HG02884 (cell line): ENCODE measurements at regions not wholly inside any gene's neighbourhood (a gene's known extent, or its start where the extent isn't known, plus 50 kb on each side); places are given as distances from the start of the nearest gene placed in this dataset.

Source experiments
- ATAC-seq: cut with Tn5 transposase; IDR thresholded peaks from one replicate; pipeline ENCODE4 v1.9.1; 2021; ENCODE audit warnings: mild to moderate bottlenecking, moderate library complexity; ENCODE audit not compliant: unreplicated experiment

DNA sequence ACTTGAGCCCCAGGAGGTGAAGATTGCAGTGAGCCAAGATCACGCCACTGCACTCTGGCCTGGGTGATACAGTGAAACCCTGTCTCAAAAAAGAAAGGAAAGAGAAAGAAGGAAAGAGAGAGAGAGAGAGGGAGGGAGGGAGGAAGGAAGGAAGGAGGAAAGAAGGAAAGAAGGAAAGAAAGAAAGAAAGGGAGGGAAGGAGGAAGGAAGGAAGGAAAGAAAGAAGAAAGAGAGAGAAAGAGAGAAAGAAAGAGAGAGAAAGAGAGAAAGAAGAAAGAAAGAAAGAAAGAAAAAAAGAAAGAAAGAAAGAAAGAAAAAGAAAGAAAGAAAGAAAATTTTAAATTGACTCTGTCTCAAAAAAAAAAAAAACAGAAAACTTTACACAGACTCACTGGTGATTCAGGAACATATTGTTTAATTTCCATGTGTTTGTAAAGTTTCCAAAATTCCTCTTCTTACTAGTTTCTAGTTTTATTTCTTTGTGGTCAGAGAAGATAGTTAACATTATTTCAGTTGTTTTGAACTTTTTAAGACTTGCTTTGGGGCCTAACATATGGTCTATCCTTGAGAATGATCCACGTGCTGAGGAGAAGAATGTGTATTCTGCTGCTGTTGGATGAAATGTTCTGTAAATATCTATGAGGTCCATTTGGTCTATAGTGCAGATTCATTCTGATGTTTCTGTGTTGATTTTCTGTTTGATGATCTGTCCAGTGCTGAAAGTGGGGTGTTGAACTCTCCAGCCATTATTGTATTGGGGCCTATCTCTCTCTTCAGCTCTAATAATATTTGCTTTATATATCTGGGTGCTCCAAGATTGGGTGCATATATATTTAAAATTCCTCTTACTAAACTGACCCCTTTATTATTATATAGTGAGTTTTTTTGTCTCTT, 204.4 kb upstream of the SERP2 start:
- ATAC-seq, result no peak

DNA sequence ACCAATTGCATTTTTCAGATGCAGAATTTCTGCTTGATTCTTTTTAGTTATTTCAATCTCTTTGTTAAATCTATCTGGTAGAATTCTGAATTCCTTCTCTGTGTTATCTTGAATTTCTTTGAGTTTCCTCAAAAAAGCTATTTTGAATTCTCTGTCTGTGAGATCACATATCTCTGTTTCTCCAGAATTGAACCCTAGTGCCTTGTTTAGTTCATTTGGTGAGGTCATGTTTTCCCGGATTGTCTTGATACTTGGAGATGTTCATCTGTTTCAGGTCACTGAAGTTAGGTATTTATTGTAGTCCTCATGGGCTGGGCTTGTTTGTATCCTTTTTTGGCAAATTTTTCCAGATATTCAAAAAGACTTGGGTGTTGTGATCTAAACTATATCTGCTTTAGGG, 202.9 kb upstream of the SERP2 start:
- no peak for ATAC-seq

DNA sequence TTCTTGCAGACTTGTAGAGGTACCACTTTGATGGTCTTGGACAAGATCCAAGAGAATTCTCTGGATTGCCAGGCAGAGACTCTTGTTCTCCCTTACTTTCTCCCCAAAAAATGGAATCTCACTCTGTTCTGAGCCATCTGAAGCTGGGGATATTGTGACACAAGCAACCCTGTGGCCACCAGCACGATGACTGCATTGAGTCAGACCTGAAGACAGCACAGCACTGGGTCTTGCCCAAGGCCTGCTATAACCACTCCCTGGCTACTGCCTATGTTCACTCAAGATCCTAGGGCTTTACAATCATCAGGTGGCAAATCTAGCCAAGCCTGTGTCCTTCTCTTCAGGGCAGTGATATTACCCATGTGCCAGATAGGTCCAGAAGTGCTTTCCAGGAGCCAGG, 202.5 kb upstream of the SERP2 start:
- ATAC-seq, result no peak

DNA sequence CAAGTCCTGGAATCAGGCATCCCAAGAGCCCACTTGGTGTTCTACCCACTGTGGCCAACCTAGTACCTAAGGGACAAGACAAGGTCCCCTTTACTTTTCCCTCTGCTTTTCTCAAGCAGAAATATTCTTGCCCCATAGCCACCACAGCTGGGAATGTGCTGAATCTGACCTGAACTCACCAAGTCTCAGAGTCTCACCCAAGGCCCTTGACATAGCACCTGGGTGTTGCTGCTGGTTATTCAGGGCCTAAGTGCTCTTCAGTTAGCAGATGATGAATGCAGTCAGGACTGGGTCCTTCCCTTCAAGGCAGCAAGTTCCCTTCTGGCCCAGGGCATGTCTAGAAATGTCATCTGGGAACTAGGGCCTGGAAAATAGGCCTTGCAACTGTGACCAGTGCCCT, 201.8 kb upstream of the SERP2 start:
- ATAC-seq, result no peak

DNA sequence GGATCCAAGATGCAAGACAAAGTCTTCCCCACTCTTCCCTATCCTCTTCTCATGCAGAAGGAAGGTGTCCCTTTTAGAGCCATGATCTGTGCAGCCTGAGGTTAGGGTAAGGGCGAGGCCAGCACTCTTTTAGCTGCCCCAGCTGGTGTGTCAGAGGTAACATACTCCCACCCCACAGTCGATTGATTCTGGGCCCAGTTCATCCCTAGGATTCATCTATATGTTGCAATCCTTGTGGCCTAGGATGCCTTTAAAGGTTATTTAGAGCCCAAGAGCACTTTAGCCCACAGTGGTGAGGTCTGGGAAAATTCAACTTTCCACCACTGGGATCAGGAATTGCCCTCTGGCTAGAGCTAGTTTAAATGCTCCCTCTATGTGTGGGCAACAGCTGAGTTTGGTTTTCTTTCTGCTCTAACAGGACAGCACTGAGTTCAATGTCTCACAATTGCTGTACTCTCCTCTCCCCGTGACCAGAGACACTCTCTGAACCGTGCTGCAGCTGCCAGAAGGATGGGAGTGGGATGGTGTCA, 201.3 kb upstream of the SERP2 start:
- no peak for ATAC-seq

DNA sequence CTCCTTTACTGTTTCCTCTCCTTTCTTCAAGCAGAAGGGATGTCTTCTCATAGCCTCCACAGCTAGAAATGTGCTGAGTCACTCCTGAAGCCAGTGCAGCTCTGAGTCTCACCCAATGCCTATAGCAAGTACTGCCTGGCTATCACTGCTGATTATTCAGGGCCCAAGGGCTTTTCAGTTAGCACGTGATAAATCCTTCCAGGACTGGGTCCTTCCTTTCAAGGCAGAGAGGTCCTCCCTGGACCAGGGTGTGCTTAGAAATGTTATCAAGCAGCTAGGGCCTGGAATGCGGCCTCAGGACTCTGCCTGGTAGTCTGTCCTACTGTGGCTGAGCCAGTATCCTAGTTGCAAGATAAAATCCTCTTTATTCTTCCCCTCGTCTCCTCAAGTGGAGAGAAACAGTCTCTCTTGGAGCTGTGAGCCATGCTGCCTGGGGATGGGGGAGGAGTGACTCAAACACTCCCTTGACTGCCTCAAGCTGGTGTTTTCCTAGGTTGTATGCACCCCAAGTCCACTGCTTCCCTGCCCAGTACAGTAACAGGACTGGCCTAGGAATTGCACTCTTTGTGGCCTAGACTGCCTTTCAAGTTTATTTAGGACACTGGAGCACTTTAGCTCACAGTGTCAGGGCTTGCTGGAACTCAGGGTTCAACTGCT, 198.7 kb upstream of the SERP2 start:
- no peak for ATAC-seq

DNA sequence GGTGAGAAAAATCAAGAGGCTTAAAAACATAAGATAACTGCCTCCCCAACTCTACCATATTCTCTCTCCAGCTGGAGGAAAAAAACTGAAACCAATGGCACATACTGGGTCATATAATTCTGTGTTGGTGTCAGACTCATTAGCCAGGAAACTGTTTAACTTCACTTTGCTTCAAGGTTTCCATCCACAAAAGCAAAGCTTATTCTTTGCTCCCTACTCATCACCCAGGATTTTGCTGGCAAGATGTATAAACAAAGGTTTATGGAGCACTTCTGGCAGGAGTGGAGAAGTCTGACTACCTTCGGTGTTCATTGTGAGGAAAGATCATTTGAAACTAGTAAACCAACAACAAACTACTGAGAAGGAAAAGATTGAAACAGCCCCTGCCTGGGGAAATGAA, 197.5 kb upstream of the SERP2 start:
- no peak for ATAC-seq

DNA sequence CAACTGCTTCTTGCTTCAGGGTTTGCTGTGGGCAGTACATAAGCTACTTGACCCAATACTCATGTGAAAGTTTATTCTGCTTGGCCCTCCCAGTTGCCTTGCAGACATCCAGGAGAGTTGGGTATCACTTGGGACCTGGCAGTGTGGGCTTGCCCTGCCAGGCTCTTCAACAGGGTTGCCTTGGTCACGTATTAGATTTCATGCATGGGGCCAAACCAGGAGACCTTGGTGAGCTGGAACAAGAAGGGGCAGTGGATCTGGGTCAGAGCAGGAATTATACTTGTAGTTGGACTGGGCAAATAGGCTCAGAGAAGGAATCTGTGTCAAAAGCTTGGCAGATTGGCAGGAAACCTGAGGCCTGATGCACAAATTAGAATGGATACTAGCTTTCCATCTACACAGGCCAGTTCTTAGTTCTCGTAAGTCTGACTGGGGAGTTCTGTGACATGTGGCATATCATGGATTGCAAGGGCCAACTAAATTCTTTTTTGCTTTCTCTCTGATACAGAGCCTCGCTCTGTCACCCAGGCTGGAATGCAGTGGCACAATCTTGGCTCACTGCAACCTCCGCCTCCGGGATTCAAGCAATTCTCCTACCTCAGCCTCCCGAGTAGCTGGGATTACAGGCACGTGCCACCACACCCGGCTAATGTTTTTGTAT, 192.6 kb upstream of the SERP2 start:
- ATAC-seq, result no peak

DNA sequence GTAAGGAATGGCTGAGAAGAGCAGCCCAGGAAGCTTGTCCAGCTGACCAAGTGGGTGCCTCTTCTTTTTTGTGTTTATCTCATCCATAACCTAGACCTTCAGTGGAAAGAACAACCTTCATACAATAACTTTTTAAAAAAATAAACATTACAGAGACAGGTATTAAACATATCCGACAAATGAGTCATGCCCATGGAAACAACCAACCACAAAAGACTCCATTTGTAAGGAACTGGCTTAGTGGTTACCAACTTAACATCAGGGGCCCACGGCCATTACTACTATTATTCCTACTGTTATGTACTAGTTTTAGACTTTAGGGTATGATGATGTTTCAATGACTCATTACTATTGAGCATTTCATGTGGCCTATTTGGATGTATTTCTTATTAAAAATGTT, 191.7 kb upstream of the SERP2 start:
- ATAC-seq, result no peak

DNA sequence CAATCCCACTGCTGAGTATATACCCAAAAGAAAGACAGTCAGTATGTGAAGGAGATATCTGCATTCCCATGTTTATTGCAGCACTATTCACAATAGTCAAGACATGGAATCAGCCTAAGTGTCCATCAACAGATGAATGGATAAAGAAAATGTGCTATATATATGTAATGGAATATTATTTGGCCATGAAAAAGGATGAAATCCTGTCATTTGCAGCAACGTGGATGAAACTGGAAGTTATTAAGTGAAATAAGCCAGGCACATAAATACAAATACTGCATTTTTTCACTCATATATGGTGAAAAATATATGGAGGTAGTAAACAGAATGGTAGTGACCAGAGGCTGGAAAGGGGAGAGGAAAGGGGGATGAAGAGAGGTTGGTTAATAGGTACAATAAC, 188.9 kb upstream of the SERP2 start:
- no peak for ATAC-seq

DNA sequence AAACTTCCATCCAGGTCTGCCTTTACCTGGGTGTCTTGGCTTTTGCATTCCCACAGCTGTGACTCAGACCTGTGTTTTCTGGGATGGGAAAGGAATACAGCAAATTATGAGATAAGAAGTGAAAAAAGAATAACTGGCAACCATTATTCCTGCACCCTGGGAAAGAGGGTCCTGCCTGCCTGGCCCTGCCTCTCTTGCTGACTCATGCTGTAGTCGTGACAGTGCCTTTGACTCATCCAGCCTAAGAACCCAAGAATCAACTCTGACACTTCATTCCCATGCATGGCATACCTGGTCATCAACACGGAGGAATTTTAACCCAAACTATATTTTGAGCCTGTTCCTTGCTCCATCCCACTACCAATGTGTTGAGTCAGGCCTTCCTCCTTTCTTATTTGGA, 185.4 kb upstream of the SERP2 start:
- ATAC-seq, result no peak

DNA sequence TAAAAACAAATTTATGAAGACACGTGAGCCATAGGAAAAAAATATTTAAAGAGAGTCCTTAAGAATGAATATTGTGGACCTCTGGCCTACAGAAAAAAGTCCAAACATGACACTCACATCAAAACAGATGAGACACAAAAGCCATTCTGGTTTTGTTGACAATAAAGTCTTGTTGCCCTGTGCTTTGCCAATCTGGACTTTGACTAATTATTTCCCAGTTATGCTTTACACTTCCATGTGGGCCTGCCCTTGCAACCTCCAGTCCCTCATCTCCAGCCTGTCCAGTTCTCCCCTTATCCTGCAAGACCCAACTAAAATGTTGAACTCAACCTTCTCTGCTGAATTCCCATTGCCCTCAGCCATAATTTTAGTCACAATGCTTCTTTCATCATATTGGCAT, 184.5 kb upstream of the SERP2 start:
- ATAC-seq, result no peak

DNA sequence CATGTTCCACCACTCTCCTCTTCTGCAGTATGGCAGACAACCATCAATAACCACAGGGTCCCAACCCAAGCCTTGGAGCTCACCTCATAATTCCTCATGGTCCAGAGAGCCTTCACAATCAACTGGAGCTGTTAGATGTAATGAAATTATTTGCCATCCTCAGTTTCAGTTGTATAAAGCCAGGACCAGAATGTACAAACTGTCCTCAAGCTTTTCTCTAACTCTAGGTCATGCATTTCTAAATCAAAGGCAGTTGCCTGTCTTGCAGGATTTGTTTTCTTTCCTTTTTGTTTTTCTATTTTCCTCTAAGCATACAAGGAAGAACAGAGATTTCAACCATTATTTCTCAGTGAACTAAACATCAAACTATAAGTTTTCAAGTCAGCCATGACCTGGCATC, 182.5 kb upstream of the SERP2 start:
- no peak for ATAC-seq

DNA sequence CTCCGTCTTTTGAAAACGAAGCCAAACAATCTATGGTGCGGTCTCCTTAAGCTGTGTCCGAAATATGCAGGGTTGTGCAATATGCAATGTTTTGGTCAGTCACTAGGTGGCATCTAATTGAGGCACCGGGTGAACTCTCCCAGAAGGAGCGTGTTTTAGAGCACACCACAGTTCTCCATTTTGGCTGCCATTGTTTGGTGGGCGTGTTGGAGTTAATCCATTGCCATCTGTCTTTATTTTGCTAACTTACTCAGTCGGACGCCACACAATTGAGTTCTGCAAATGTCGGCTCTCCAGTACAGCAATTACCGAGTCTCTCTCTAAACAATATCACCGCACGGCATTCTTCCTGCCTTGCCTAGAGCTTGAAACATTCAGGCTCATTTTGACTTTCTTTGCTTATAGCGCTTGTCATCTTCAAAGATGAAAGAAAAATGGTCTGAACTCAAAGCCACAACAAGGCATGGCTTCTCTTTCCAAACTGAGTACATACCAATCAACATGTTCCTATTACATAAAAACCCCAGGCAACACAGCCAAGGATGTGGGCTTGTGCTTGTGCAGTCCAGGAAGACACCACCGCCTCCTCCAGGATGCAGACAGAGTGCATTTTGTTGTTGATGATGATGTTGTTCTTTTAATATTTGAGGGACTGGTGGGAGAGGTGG, 182.0 kb upstream of the SERP2 start:
- ATAC-seq, result no peak

DNA sequence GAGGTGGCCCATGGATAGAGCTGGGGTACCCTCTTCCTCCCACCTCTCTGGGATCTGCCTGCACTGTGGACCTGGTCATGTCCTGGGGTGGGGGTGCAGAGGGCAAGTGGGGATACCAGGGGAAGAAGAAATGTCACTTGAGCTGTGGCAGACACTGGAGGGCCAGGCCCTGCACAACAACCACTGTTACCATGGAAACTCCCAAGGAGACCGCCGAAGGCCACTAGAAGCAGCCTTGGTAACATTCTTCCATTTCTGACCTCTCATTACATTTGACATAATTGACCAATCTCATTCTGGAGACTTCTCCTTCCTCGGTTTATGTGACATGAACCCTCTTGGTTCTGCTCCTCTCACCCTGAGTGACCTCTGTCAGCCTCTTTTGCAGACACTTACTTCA, 179.9 kb upstream of the SERP2 start:
- ATAC-seq, result no peak

DNA sequence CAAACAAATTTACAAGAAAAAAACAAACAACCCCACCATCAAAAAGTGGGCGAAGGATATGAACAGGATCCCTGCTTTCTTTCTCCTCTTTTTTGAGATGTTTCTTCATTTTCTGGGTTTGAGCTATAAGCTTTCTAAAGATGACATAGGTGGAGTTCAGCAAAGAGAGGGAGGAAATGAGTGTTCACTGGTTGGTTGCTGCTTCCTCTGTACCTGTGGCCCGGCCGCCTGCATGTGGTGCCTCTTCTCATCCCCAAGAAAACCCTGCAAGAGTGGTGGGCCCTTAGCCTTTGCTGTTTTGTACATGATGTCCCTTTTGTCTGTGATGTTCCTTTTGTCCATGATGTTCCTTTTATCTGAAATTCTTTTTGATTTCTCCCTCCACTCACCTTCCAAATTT, 178.4 kb upstream of the SERP2 start:
- no peak for ATAC-seq

DNA sequence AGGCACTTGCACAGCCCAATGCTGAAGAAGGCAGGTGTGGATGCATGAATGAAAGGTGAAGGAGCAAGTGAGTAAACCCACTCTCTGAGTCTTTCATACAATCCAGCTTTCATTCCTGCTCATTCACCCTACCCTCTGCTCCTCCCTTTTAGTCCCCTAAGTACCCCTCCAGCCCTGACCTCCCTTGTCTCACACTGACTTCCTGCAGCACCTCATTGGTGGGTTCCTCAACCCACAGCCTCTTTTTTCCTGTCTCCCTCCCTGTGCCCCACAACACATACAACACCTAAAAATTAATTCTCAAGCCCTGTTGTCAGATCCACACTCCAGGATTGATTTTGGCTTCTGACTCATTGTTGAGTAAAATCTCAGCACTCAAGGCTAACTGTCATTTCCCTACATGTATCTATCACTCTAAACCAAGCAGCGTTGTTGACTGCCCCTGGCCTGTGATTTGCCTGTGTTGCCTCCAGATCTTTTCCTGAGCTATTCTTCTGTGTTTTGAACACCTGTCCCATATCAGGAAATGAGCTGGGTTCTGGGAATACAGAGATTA, 177.3 kb upstream of the SERP2 start:
- ATAC-seq, result no peak

DNA sequence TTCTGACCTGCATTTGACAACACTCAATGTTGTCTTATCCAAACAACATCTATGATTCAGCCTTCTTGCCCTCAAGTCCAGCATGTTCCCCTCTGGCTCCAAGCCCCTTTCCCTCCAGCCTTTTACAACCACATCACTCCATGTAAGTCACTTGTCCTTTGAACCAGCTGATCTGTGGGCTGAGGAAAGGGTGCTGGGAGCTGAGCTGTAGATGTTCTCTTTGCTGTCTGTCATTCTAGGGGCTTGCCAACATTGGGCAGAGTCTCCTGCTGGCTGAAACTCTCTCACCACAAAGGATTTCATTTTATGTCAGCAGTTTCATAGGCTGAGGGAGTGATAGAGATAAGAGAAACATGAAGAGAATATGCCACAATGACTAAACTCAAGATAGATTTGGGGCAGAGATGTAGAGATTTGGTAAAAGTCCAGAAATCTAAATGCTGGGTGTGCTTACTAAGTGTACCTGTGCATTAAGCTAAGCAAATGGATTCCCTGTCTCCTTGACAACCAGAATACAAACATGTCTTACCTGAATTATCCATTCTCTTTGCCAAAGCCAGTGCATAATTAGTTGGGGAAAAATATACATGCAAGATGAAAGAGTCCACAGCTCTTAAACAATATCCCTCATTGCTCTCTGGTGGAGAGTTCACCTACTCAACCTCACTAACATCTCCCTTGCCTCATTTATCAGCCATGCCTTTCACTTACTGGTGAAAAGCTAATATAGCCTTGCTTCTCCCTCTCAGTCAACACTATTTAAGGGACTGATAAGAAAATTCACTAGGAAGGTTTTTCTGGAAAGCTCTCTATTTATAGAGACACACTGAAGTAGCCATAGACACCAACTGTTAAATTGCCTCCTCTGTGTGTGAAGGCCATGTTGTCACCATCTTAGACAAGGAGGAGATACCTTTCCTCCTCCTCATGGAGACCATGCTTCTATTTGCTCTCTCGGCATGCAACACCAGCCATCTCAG, 175.5 kb upstream of the SERP2 start:
- ATAC-seq, result peak; percentile 92

DNA sequence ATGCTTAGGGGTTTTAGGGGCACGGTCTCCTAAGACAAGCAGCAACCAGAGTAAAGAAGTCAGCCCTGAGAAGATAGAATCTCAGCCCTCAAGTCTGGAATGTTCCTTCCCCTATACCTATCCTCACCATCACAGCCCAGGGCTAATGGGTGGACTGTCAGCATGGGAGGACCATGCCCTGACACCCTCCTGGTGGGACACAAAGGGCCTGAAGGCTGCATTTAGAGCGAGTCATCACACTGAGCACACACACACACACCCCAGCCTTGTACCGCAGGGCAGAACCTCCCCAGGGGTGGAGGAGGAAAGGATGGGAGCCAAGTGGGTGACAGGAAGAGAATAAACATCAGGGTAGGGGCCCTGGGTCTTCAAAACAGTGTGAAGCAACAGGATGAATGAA, 174.8 kb upstream of the SERP2 start:
- ATAC-seq, result no peak
